Testis (tissue), 2 donors: ENCODE measurements at regions not wholly inside any gene's neighbourhood (a gene's known extent, or its start where the extent isn't known, plus 50 kb on each side); places are given as distances from the start of the nearest gene placed in this dataset.

ENCODE experiments used
- POLR2A ChIP-seq: fragments of 450-650 bp; IDR thresholded peaks from one replicate; pipeline ENCODE4 v1.6.1; 2017; ENCODE audit warnings: antibody characterized with exemption, mild to moderate bottlenecking, moderate library complexity
- TF ChIP-seq, protein P1 (sequence below), 3 experiments: fragments of 450-650 bp in 2 of 3; fragments of 200-600 bp in 1 of 3; sonication (generic) in 1 of 3; IDR thresholded peaks; one replicate each; pipeline ENCODE4 v1.5.1; 2016 to 2019; ENCODE audit warnings: antibody characterized with exemption in 3 of 3, mild to moderate bottlenecking in 2 of 3, moderate library complexity in 1 of 3

DNA sequence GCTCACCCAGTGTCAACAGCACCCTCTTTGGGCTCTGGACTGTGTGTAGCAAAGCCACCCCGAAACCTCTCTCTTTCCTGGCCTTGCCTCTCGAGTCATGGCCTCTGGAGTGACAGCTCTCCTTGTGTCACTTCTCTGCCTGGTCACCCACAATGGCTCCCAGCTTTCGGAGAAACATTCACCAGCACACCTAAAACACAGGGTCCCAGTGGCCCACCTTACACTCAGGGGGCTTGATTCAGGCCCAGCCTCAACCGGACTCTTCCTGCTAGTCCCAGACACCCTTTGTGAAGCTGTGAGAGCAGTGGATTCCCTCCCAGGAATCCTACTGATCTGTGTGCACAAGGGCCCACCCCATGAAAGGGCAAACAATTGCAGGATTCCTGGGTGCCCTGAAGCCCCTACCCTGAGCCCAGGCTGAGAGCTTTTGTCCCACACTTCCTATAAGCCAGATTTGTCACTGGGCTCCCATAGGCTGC lies 137.2 kb upstream of the HAAO start:
- TF ChIP-seq, protein P1, sequence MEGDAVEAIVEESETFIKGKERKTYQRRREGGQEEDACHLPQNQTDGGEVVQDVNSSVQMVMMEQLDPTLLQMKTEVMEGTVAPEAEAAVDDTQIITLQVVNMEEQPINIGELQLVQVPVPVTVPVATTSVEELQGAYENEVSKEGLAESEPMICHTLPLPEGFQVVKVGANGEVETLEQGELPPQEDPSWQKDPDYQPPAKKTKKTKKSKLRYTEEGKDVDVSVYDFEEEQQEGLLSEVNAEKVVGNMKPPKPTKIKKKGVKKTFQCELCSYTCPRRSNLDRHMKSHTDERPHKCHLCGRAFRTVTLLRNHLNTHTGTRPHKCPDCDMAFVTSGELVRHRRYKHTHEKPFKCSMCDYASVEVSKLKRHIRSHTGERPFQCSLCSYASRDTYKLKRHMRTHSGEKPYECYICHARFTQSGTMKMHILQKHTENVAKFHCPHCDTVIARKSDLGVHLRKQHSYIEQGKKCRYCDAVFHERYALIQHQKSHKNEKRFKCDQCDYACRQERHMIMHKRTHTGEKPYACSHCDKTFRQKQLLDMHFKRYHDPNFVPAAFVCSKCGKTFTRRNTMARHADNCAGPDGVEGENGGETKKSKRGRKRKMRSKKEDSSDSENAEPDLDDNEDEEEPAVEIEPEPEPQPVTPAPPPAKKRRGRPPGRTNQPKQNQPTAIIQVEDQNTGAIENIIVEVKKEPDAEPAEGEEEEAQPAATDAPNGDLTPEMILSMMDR (IDR thresholded peaks at IDR 0.05) = no peak
- no peak for TF ChIP-seq POLR2A
